ENCODE measurements at regions not wholly inside any gene's neighbourhood (a gene's known extent, or its start where the extent isn't known, plus 50 kb on each side); places are given as distances from the start of the nearest gene placed in this dataset.

DNA sequence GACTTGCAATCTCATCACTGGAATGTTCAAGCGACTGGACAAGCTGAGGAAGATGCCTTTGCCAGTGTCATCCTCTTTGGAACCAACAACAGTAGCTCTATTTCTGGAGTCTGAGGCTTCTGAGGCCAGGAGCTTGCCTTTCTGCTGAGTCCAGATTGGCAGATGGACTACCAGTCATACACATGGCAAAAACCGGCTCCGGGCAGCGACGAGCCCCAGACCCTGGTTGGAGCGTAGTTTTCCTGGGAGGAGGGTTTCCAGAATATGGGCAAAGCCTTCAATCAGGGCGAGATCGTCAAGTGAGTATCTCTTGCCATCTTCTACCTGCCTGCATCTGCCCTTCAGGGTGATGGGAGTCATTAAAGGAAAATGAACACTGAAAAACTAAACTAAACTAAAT lies 807.9 kb downstream of the C4orf33 start:
- CTCF ChIA-PET, result no interaction called here
- H3K9me3 ChIP-seq (ENCODE audit: control insufficient read depth in 1 of 2, insufficient read depth in 1 of 2, low read length in 2 of 2), result peaks cover 6 to 14% of the 10 kb centered on the region in 2 experiments
- TF ChIP-seq, protein P1, sequence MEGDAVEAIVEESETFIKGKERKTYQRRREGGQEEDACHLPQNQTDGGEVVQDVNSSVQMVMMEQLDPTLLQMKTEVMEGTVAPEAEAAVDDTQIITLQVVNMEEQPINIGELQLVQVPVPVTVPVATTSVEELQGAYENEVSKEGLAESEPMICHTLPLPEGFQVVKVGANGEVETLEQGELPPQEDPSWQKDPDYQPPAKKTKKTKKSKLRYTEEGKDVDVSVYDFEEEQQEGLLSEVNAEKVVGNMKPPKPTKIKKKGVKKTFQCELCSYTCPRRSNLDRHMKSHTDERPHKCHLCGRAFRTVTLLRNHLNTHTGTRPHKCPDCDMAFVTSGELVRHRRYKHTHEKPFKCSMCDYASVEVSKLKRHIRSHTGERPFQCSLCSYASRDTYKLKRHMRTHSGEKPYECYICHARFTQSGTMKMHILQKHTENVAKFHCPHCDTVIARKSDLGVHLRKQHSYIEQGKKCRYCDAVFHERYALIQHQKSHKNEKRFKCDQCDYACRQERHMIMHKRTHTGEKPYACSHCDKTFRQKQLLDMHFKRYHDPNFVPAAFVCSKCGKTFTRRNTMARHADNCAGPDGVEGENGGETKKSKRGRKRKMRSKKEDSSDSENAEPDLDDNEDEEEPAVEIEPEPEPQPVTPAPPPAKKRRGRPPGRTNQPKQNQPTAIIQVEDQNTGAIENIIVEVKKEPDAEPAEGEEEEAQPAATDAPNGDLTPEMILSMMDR (IDR thresholded peaks at IDR 0.05), result no peak
- Mint-ChIP-seq H3K4me1 (ENCODE audit: low read depth) (no peaks in the 10 kb centered on the region), H3K9me3 (peaks cover 10% of the 10 kb centered on the region), H3K4me3 (no peak overlapping the region), H3K27me3 (no peaks in the 10 kb centered on the region), H3K36me3 (ENCODE audit: low read depth) (no peaks in the 10 kb centered on the region), H3K27ac (no peak overlapping the region)
- DNase-seq (no peak), ATAC-seq (ENCODE audit: poor library complexity) (no peak)
- no peaks in the 10 kb centered on the region for H3K4me1 ChIP-seq (ENCODE audit: insufficient read depth, low read length)
- intact Hi-C loops (cut with DNase I, micrococcal nuclease), result no loop called here
- no peak overlapping the region for H3K27ac ChIP-seq (ENCODE audit: low read depth in 1 of 2, low read length in 2 of 2)
- H3K4me3 ChIP-seq (ENCODE audit: low read length), result no peak overlapping the region
- H3K27me3 ChIP-seq (ENCODE audit: control insufficient read depth in 1 of 2, insufficient read depth in 2 of 2, low read length in 2 of 2), result no peaks in the 10 kb centered on the region
- POLR2A ChIA-PET, result no interaction called here
- H3K36me3 ChIP-seq (ENCODE audit: insufficient read depth, low read length), result no peaks in the 10 kb centered on the region

DNA sequence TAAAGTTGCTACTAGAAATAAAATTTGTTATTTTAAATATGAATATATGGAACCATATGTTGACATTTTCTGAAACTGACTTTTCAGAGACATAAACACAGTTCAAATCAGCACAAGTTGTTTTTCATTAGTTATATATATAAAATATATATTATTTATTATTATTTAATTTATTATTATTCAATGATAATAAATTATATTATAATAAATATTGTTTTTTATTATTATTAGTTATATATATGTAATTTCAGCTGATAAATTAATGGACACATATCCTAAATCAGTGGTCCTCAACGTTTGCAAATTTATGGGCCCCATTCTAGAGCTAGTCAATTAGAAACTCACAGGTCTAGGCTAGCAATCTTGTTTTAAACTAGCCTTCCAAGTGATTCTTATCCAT lies 809.3 kb downstream of the C4orf33 start:
- Histone ChIP-seq H3K36me3 (ENCODE audit: insufficient read depth, low read length) (no peaks in the 10 kb centered on the region), H3K4me3 (ENCODE audit: low read length) (no peak overlapping the region), H3K9me3 (ENCODE audit: control insufficient read depth in 1 of 2, insufficient read depth in 1 of 2, low read length in 2 of 2) (peaks cover 6 to 14% of the 10 kb centered on the region in 2 experiments), H3K27ac (ENCODE audit: low read depth in 1 of 2, low read length in 2 of 2) (no peak overlapping the region), H3K27me3 (ENCODE audit: control insufficient read depth in 1 of 2, insufficient read depth in 2 of 2, low read length in 2 of 2) (no peaks in the 10 kb centered on the region), H3K4me1 (ENCODE audit: insufficient read depth, low read length) (no peaks in the 10 kb centered on the region)
- ChIA-PET POLR2A (no interaction called here), CTCF (no interaction called here)
- Mint-ChIP-seq H3K36me3 (ENCODE audit: low read depth) (no peaks in the 10 kb centered on the region), H3K27me3 (no peaks in the 10 kb centered on the region), H3K4me1 (ENCODE audit: low read depth) (no peaks in the 10 kb centered on the region), H3K27ac (no peak overlapping the region), H3K4me3 (no peak overlapping the region), H3K9me3 (peaks cover 8% of the 10 kb centered on the region)
- ATAC-seq (ENCODE audit: poor library complexity), result no peak
- intact Hi-C loops (cut with DNase I, micrococcal nuclease), result no loop called here
- TF ChIP-seq, protein P1 (IDR thresholded peaks at IDR 0.05), result no peak
- no peak for DNase-seq

DNA sequence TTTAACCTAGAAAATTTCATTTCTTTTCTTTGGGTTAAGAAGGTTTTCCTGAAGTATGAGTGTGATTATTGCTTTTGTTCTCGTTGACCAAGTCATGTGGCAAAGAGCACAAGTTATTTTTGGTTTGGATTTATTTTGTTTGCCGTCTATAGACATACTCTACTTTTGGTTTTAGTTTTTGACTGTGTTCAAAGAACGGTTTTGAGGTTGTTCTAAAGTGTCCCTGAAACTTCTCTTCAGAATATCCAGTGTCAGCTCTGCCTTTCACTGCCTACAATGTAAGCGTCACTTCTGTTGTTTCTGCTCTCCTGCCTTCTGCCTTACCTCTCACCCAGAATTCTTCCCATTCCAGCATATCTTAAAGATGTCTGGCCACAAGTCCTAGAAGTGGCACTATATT lies 812.2 kb downstream of the C4orf33 start:
- CTCF ChIA-PET, result no interaction called here

More for the DNA sequence above, 812.2 kb downstream of the C4orf33 start:
- H3K9me3 ChIP-seq (ENCODE audit: control insufficient read depth in 1 of 2, insufficient read depth in 1 of 2, low read length in 2 of 2), result peaks cover 0 to 8% of the 10 kb centered on the region in 2 experiments
- H3K27me3 Mint-ChIP-seq, result no peaks in the 10 kb centered on the region
- H3K4me3 Mint-ChIP-seq, result no peak overlapping the region
- H3K27me3 ChIP-seq (ENCODE audit: control insufficient read depth in 1 of 2, insufficient read depth in 2 of 2, low read length in 2 of 2), result no peaks in the 10 kb centered on the region
- no peak overlapping the region for H3K4me3 ChIP-seq (ENCODE audit: low read length)
- H3K9me3 Mint-ChIP-seq, result peaks cover 6% of the 10 kb centered on the region
- no peak overlapping the region for H3K27ac ChIP-seq (ENCODE audit: low read depth in 1 of 2, low read length in 2 of 2)
- no peak for ATAC-seq (ENCODE audit: poor library complexity)
- no peaks in the 10 kb centered on the region for H3K4me1 ChIP-seq (ENCODE audit: insufficient read depth, low read length)
- POLR2A ChIA-PET, result no interaction called here
- intact Hi-C loops (cut with DNase I, micrococcal nuclease), result no loop called here
- no peaks in the 10 kb centered on the region for H3K4me1 Mint-ChIP-seq (ENCODE audit: low read depth)
- H3K36me3 ChIP-seq (ENCODE audit: insufficient read depth, low read length), result no peaks in the 10 kb centered on the region
- no peaks in the 10 kb centered on the region for H3K36me3 Mint-ChIP-seq (ENCODE audit: low read depth)
- DNase-seq, result no peak
- TF ChIP-seq, protein P1 (IDR thresholded peaks at IDR 0.05), result no peak
- H3K27ac Mint-ChIP-seq, result no peak overlapping the region

Measured in CD4-positive, alpha-beta T cell (primary cell).